NB4 (cell line): ENCODE measurements at regions not wholly inside any gene's neighbourhood (a gene's known extent, or its start where the extent isn't known, plus 50 kb on each side); places are given as distances from the start of the nearest gene placed in this dataset.

Experiments used
- CTCF ChIP-seq: IDR thresholded peaks from one replicate; pipeline ENCODE4 v1.5.1; 2012; ENCODE audit warnings: low read depth, low read length
- MAX ChIP-seq: IDR thresholded peaks from 2 replicates; pipeline ENCODE4 v1.6.1; 2011; ENCODE audit warnings: low read depth, low read length
- POLR2A ChIP-seq: IDR thresholded peaks from 2 replicates; pipeline ENCODE4 v1.6.1; 2011; ENCODE audit warnings: mild to moderate bottlenecking; ENCODE audit not compliant: insufficient read length; ENCODE audit errors: extremely low read depth

- no peak for TF ChIP-seq POLR2A
- TF ChIP-seq MAX, result no peak
- TF ChIP-seq CTCF, result no peak
Observed at GRCh38 chr1:163807331-163808049, 485.7 kb downstream of the NUF2 start.
